ENCODE measurements at regions not wholly inside any gene's neighbourhood (a gene's known extent, or its start where the extent isn't known, plus 50 kb on each side); places are given as distances from the start of the nearest gene placed in this dataset.

GRCh38 chr15:66891776-66892175, 173.6 kb upstream of the SMAD3 start:
- TF ChIP-seq CTCF (conservative IDR thresholded peaks at IDR 0.05; ENCODE audit: low read length) (no peak), EZH2phosphoT487 (IDR thresholded peaks at IDR 0.05; ENCODE audit: borderline replicate concordance, low read depth, low read length) (no peak)

All from OCI-LY7 (cell line).